Naive thymus-derived CD8-positive, alpha-beta T cell (primary cell): ENCODE measurements at regions not wholly inside any gene's neighbourhood (a gene's known extent, or its start where the extent isn't known, plus 50 kb on each side); places are given as distances from the start of the nearest gene placed in this dataset.
"Not testable (repeated sequence)": the region's sequence is repeated elsewhere in the genome, so short reads cannot be mapped to it uniquely, and the experiment has no call there.

Experiments
- ATAC-seq, 2 donors: fragments of 150-1000 bp; cut with Tn5 transposase in 1 of 2; sonication (Bioruptor Pico), chemical (Tn5 transposase) in 1 of 2; 1 replicate in 1 of 2; 2 replicates in 1 of 2; pipeline ENCODE4 v1.10.0; 2021; ENCODE audit warnings: mild to moderate bottlenecking in 2 of 2, moderate library complexity in 2 of 2
- POLR2A ChIA-PET: fragments of 350-600 bp; sonication (Branson Sonifier 250); formaldehyde crosslinking; loops from one replicate; lab custom pipeline; 2021; ENCODE audit warnings: antibody characterized with exemption; lab: Charles Lee
- DNase-seq, 10 donors: peaks; one replicate each; pipeline versions ENCODE4 v3.0.0 to v3.0.0-alpha.2; 2020 to 2022
- H3K27ac Mint-ChIP-seq, 10 donors: one replicate each; pipeline ENCODE4 v1.8.0; 2020 to 2022; ENCODE audit warnings: mild to moderate bottlenecking in 10 of 10, mixed read lengths in 10 of 10, moderate library complexity in 4 of 10, inconsistent platforms in 1 of 10
- H3K27me3 Mint-ChIP-seq, 5 donors: one replicate each; pipeline ENCODE4 v1.8.0; 2021 to 2022; ENCODE audit warnings: mixed read lengths in 5 of 5
- H3K36me3 Mint-ChIP-seq, 3 donors: one replicate each; pipeline ENCODE4 v1.8.0; 2020 to 2022; ENCODE audit warnings: mixed read lengths in 3 of 3, mild to moderate bottlenecking in 2 of 3, inconsistent platforms in 1 of 3
- H3K4me1 Mint-ChIP-seq, 4 donors: one replicate each; pipeline ENCODE4 v1.8.0; 2021 to 2022; ENCODE audit warnings: mixed read lengths in 4 of 4
- H3K4me3 Mint-ChIP-seq, 10 donors: one replicate each; pipeline ENCODE4 v1.8.0; 2020 to 2022; ENCODE audit warnings: mild to moderate bottlenecking in 10 of 10, mixed read lengths in 10 of 10, moderate library complexity in 6 of 10, inconsistent platforms in 1 of 10
- H3K9me3 Mint-ChIP-seq, 9 donors: one replicate each; pipeline ENCODE4 v1.8.0; 2020 to 2022; ENCODE audit warnings: mixed read lengths in 9 of 9, mild to moderate bottlenecking in 3 of 9, inconsistent platforms in 1 of 9, moderate library complexity in 1 of 9

DNA sequence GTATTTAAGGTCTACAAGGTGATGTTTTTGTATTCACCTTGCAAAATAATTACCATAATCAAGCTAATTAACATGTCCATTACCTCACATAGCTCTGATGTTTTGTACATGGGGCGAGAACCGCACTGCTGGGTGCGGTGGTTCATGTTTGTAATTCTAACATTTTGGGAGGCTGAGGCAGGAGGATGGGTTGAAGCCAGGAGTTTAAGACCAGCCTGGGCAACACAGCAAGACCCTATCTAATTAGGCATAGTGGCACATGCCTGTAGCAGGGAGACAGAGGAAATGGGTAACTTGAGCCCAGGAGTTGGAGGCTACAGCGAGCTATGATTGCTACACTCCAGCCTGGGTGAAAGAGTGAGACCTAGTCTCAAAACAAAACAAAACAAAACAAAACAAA lies 248.2 kb upstream of the NSMCE3 start:
- Mint-ChIP-seq H3K9me3 (peaks cover 0 to 34% (median 16%) of the 10 kb centered on the region in 9 donors), H3K36me3 (peaks cover 0 to 12% (median 0%) of the 10 kb centered on the region in 3 donors), H3K4me1 (no peaks in the 10 kb centered on the region), H3K27ac (no peak overlapping the region), H3K4me3 (no peak overlapping the region), H3K27me3 (peaks cover 5 to 25% (median 10%) of the 10 kb centered on the region in 5 donors)
- DNase-seq = no peak
- POLR2A ChIA-PET = no interaction called here
- no peak for ATAC-seq

DNA sequence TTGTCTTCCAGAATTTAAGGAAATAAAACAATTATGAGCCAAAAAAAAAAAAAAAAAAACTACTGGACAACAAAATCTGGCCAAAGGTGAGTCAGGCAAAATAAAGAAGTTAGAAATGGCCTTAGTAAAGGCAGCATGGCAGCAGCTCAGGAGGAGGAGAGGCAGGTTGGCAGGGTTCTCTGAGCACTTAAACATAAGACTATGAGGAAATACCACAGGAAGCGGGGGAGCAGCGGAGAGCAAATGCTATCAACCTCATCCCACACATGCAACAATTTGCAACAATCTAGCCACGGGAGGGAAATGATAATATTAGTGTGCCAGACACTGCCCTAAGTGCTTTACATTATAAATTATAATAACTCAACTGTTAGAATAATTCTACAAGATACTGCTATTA lies 247.3 kb upstream of the NSMCE3 start:
- POLR2A ChIA-PET = no interaction called here
- peaks cover 5 to 25% (median 10%) of the 10 kb centered on the region in 5 donors for H3K27me3 Mint-ChIP-seq
- no peak for DNase-seq
- peaks cover 0 to 12% (median 0%) of the 10 kb centered on the region in 3 donors for H3K36me3 Mint-ChIP-seq
- H3K4me1 Mint-ChIP-seq = no peaks in the 10 kb centered on the region
- H3K4me3 Mint-ChIP-seq = no peak overlapping the region
- no peak for ATAC-seq
- peaks cover 0 to 34% (median 20%) of the 10 kb centered on the region in 9 donors for H3K9me3 Mint-ChIP-seq
- H3K27ac Mint-ChIP-seq = no peak overlapping the region

DNA sequence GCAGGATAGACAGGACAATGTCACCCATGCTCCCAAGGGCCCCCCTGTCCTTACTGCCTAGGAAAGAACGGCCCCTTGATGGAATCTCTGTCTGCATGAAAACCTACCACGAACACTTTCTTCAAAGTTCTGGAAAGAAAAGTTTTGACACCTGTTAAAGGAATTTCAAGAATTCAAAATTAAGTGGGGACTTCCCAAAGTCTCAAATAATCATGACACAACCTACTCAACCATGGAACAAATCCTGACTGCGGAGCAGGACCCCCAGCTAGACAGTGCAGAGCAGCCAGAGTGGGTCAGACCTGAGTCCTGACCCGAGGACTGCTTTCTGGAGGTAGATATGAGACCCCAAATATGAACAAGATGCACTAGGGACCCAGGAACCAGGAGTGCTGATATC lies 245.3 kb upstream of the NSMCE3 start:
- ATAC-seq (no peak), DNase-seq (no peak)
- Mint-ChIP-seq H3K4me1 (no peaks in the 10 kb centered on the region), H3K36me3 (peaks cover 0 to 10% (median 0%) of the 10 kb centered on the region in 3 donors), H3K9me3 (peaks cover 0 to 31% (median 17%) of the 10 kb centered on the region in 9 donors), H3K4me3 (no peak overlapping the region), H3K27me3 (peaks cover 7 to 25% (median 9%) of the 10 kb centered on the region in 5 donors), H3K27ac (no peak overlapping the region)
- POLR2A ChIA-PET = no interaction called here

GRCh38 chr15:29511663-29512062 lies 242.0 kb upstream of the NSMCE3 start:
- Mint-ChIP-seq H3K27me3 (peaks cover 4 to 30% (median 5%) of the 10 kb centered on the region in 5 donors), H3K36me3 (no peaks in the 10 kb centered on the region), H3K9me3 (peaks cover 3 to 29% (median 14%) of the 10 kb centered on the region in 9 donors), H3K4me3 (no peak overlapping the region), H3K27ac (no peak overlapping the region), H3K4me1 (no peaks in the 10 kb centered on the region)
- no peak for ATAC-seq
- POLR2A ChIA-PET = no interaction called here
- no peak for DNase-seq

DNA sequence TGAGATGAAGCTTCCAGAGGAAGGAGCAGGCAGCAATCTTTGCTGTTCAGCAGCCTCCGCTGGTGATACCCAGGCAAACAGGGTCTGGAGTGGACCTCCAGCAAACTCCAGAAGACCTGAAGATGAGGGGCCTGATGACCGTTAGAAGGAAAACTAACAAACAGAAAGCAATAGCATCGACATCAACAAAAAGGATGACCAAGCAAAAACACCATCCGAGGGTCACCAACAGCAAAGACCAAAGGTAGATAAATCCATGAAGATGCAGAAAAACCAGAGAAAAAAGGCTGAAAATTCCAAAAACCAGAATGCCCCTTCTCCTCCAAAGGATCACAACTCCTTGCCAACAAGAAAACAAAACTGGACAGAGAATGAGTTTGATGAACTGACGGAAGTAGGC lies 235.9 kb upstream of the NSMCE3 start:
- Mint-ChIP-seq H3K27me3 (peaks cover 4 to 51% (median 22%) of the 10 kb centered on the region in 5 donors), H3K9me3 (peaks cover 5 to 46% (median 17%) of the 10 kb centered on the region in 9 donors)
- ATAC-seq, H3K4me1 Mint-ChIP-seq, H3K4me3 Mint-ChIP-seq, DNase-seq, H3K36me3 Mint-ChIP-seq, POLR2A ChIA-PET, H3K27ac Mint-ChIP-seq: not testable (repeated sequence)

- Mint-ChIP-seq H3K27me3 (peaks cover 0 to 9% (median 2%) of the 10 kb centered on the region in 5 donors), H3K4me3 (no peak overlapping the region), H3K27ac (no peak overlapping the region), H3K9me3 (no peaks in the 10 kb centered on the region), H3K4me1 (no peaks in the 10 kb centered on the region), H3K36me3 (no peaks in the 10 kb centered on the region)
- ATAC-seq (no peak), DNase-seq (no peak)
- POLR2A ChIA-PET = no interaction called here
Observed at GRCh38 chr15:29490747-29491471, 221.3 kb upstream of the NSMCE3 start.

GRCh38 chr15:29480949-29481348 lies 211.3 kb upstream of the NSMCE3 start:
- POLR2A ChIA-PET = no interaction called here
- Mint-ChIP-seq H3K36me3 (no peaks in the 10 kb centered on the region), H3K4me3 (no peak overlapping the region), H3K27me3 (peaks cover 2 to 29% (median 12%) of the 10 kb centered on the region in 5 donors), H3K9me3 (peaks cover 0 to 4% (median 0%) of the 10 kb centered on the region in 9 donors), H3K27ac (no peak overlapping the region), H3K4me1 (no peaks in the 10 kb centered on the region)
- no peak for ATAC-seq
- no peak for DNase-seq

DNA sequence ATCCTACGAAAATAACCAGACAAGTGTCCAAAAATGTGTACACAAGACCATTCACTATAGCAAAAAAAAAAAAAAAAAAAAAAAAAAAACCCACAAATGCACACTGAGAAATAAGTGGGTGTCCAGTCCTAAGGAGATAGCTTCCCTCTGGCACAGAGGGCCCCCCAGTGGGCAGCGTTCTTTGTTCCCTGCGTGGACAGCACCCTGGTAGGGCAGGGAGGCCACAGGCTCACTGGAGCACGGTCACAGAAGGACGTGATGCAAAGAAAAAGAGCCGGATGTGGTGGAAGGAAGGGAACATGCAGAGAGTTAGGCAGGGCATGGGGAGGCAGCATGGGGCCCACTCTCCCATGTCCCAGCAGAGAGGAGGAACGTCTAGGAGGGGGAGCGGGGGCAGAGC lies 210.7 kb upstream of the NSMCE3 start:
- ATAC-seq (no peak), DNase-seq (no peak)
- Mint-ChIP-seq H3K9me3 (peaks cover 0 to 4% (median 0%) of the 10 kb centered on the region in 9 donors), H3K4me1 (no peaks in the 10 kb centered on the region), H3K4me3 (no peak overlapping the region), H3K27me3 (peaks cover 2 to 26% (median 8%) of the 10 kb centered on the region in 5 donors), H3K36me3 (no peaks in the 10 kb centered on the region), H3K27ac (peak overlapping the region in 1 of 10 donors; percentile 35)
- POLR2A ChIA-PET = no interaction called here

GRCh38 chr15:29477256-29477655 lies 207.6 kb upstream of the NSMCE3 start:
- Mint-ChIP-seq H3K36me3 (no peaks in the 10 kb centered on the region), H3K27me3 (peaks cover 2 to 27% (median 6%) of the 10 kb centered on the region in 5 donors), H3K27ac (no peak overlapping the region), H3K9me3 (peaks cover 0 to 4% (median 0%) of the 10 kb centered on the region in 9 donors), H3K4me3 (no peak overlapping the region), H3K4me1 (no peaks in the 10 kb centered on the region)
- POLR2A ChIA-PET = no interaction called here
- DNase-seq = no peak
- ATAC-seq = no peak

DNA sequence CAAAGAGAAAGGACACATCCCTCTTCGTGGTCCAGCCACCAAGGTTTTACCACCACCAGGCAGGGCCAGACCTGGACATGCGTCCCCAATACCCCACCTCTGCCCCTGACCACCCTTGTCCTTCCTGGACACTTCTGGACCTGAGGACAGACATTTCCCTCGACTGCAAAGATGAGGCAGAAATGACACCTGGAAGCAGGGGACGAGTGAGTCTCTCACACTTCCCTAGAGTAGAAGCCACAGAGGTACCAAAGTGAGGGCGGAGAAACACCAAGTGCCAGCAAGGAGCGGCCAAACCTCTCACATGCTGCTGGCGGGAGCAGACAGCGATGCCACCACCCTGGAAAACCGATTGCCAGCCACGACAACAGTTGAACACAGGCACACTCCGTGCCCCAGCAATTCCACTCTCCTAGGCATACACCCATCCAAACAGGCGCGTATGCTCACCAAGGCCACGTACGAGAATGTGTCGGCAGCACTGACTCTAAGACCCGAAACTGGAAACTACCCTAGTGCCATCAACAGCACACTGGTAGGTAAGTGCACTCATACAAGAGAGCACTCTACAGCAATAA lies 207.0 kb upstream of the NSMCE3 start:
- no peak overlapping the region for H3K4me3 Mint-ChIP-seq
- DNase-seq (no peak), ATAC-seq (no peak)
- H3K27me3 Mint-ChIP-seq = peaks cover 2 to 27% (median 6%) of the 10 kb centered on the region in 5 donors
- POLR2A ChIA-PET = no interaction called here
- no peaks in the 10 kb centered on the region for H3K36me3 Mint-ChIP-seq
- no peak overlapping the region for H3K27ac Mint-ChIP-seq
- H3K9me3 Mint-ChIP-seq = peaks cover 0 to 4% (median 0%) of the 10 kb centered on the region in 9 donors
- H3K4me1 Mint-ChIP-seq = no peaks in the 10 kb centered on the region

DNA sequence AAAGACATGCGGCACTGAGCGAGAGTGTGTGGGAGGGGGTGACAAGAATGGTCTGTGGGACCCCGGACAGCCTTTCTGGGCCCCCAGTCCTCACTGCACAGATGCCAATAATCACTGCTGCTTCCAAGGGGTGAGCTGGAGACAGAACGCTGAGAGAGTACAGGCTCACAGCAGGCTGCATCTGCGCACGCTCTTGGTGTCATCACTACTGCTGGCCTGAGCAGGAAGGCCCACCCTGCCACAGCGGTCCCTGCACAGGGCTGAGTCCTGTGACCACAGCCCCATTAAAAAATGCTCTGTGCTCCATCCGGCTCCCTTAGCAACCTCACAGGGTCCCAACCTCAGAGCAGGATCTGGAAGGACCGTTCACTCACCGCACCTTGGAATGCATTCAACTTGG lies 205.5 kb upstream of the NSMCE3 start:
- POLR2A ChIA-PET = no interaction called here
- no peak for ATAC-seq

DNA sequence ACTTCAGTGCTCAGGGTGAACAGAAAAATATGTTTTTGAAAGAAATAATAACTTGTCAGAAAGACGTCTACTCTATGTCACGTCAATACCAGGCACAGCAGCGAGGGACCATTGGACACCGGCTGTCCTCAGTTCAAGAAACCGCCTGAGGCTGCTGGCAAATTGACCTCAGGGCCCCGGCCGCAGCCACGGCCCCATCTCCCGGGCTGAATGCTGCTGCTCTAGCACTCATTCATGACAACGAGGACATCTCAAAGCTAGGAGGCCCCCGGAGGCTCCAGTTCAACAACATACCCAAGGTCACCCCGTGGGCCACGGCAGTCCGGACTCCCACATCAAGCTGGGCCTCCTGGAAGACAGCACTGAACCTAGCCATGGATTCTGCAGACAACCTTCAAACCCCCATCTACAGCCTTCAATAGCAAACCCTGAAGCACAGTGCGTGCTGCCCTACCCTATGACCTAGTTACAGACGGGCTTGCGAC lies 204.0 kb upstream of the NSMCE3 start:
- POLR2A ChIA-PET = no interaction called here
- H3K27ac Mint-ChIP-seq = no peak overlapping the region
- peaks cover 0 to 11% (median 0%) of the 10 kb centered on the region in 5 donors for H3K27me3 Mint-ChIP-seq
- no peaks in the 10 kb centered on the region for H3K4me1 Mint-ChIP-seq
- peaks cover 0 to 3% (median 0%) of the 10 kb centered on the region in 9 donors for H3K9me3 Mint-ChIP-seq
- no peaks in the 10 kb centered on the region for H3K36me3 Mint-ChIP-seq
- DNase-seq (no peak), ATAC-seq (no peak)
- H3K4me3 Mint-ChIP-seq = no peak overlapping the region

More for the DNA sequence above, 205.5 kb upstream of the NSMCE3 start:
- peaks cover 2 to 23% (median 4%) of the 10 kb centered on the region in 5 donors for H3K27me3 Mint-ChIP-seq
- no peaks in the 10 kb centered on the region for H3K36me3 Mint-ChIP-seq
- H3K9me3 Mint-ChIP-seq = peaks cover 0 to 4% (median 0%) of the 10 kb centered on the region in 9 donors
- no peaks in the 10 kb centered on the region for H3K4me1 Mint-ChIP-seq
- H3K27ac Mint-ChIP-seq = no peak overlapping the region
- no peak for DNase-seq
- H3K4me3 Mint-ChIP-seq = no peak overlapping the region

DNA sequence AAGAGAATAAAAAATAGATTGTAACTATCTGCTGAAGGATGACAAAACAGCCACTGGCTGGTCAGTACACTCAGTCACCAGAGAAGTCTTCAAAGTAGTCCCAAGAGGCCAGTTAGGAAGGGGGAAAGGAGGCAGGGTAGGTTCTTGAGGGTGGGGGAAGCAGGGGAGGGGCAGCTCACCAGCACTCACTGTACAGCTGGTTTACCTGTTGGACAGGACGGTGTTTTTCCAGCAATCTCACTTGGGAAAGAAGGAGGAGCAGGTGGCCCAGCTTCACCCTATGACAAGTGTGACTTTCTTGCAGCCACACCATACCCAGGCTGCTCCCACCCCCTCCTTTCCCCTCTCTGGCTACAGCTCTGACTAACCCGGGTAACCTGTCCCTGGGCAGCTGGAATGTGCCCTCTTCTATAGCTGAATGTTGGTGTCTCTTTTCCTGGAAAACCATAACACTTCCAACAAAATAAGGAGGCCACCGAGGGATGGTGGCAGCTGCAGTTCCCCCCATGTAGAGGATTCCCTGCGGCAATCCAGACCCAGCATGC lies 203.4 kb upstream of the NSMCE3 start:
- Mint-ChIP-seq H3K9me3 (peaks cover 0 to 3% (median 0%) of the 10 kb centered on the region in 9 donors), H3K27ac (no peak overlapping the region), H3K36me3 (no peaks in the 10 kb centered on the region), H3K27me3 (peaks cover 0 to 11% (median 0%) of the 10 kb centered on the region in 5 donors), H3K4me3 (no peak overlapping the region), H3K4me1 (no peaks in the 10 kb centered on the region)
- ATAC-seq = no peak
- POLR2A ChIA-PET = no interaction called here
- no peak for DNase-seq
